Neuronal stem cell (in vitro differentiated cells): ENCODE measurements at regions not wholly inside any gene's neighbourhood (a gene's known extent, or its start where the extent isn't known, plus 50 kb on each side); places are given as distances from the start of the nearest gene placed in this dataset.
"Not testable (repeated sequence)": the region's sequence is repeated elsewhere in the genome, so short reads cannot be mapped to it uniquely, and the experiment has no call there.

ENCODE experiments used
- DNase-seq: peaks from one replicate; pipeline ENCODE4 v3.0.0-alpha.2; 2013; ENCODE audit warnings: low spot score
- H2AFZ ChIP-seq: one replicate; pipeline ENCODE4 v1.6.1; 2013; ENCODE audit warnings: mild to moderate bottlenecking, low read length, inconsistent platforms
- H2AK5ac ChIP-seq: 2 replicates; pipeline ENCODE4 v1.6.1; 2013; ENCODE audit warnings: low read depth, mild to moderate bottlenecking, inconsistent platforms, low read length, moderate library complexity, mixed read lengths
- H2BK120ac ChIP-seq: 2 replicates; pipeline ENCODE4 v1.6.1; 2013; ENCODE audit warnings: low read depth, mild to moderate bottlenecking, inconsistent platforms, low read length, moderate library complexity, mixed read lengths
- H2BK12ac ChIP-seq: one replicate; pipeline ENCODE4 v1.6.1; 2013; ENCODE audit warnings: low read length, inconsistent platforms
- H2BK15ac ChIP-seq: 2 replicates; pipeline ENCODE4 v1.6.1; 2013; ENCODE audit warnings: mild to moderate bottlenecking, low read length, inconsistent platforms, mixed read lengths
- H2BK5ac ChIP-seq: one replicate; pipeline ENCODE4 v1.6.1; 2013; ENCODE audit warnings: inconsistent platforms, mild to moderate bottlenecking, low read length, moderate library complexity
- H3K14ac ChIP-seq: one replicate; pipeline ENCODE4 v1.6.1; 2013; ENCODE audit warnings: low read length, inconsistent platforms
- H3K18ac ChIP-seq: 2 replicates; pipeline ENCODE4 v1.6.1; 2013; ENCODE audit warnings: low read length, inconsistent platforms
- H3K23ac ChIP-seq: 2 replicates; pipeline ENCODE4 v1.6.1; 2013; ENCODE audit warnings: low read depth, mild to moderate bottlenecking, mixed read lengths, low read length, inconsistent platforms; ENCODE audit not compliant: poor library complexity
- H3K27ac ChIP-seq: replicated peaks from 3 replicates; pipeline ENCODE4 v1.5.1; 2013; ENCODE audit warnings: low read length, inconsistent platforms
- H3K27me3 ChIP-seq, 3 experiments: 2 replicates each; pipeline ENCODE4 v1.6.1; 2013; ENCODE audit warnings: low read length in 3 of 3, mild to moderate bottlenecking in 2 of 3, inconsistent platforms in 1 of 3, low read depth in 1 of 3, mixed read lengths in 1 of 3, moderate library complexity in 1 of 3; ENCODE audit not compliant: control insufficient read depth in 3 of 3, insufficient read depth in 3 of 3
- H3K36me3 ChIP-seq, 2 donors: replicated peaks in 1 of 2; 2 replicates each; pipeline ENCODE4 v1.6.1; 2013; ENCODE audit warnings: low read length in 2 of 2; ENCODE audit not compliant: control insufficient read depth in 2 of 2, insufficient read depth in 2 of 2
- H3K4ac ChIP-seq: 2 replicates; pipeline ENCODE4 v1.6.1; 2013; ENCODE audit warnings: inconsistent platforms, mild to moderate bottlenecking, low read length, moderate library complexity
- H3K4me1 ChIP-seq, 2 donors: 1 replicate in 1 of 2; 2 replicates in 1 of 2; pipeline ENCODE4 v1.6.1; 2013; ENCODE audit warnings: low read length in 2 of 2, low read depth in 1 of 2; ENCODE audit not compliant: control insufficient read depth in 2 of 2, insufficient read depth in 1 of 2
- H3K4me2 ChIP-seq: one replicate; pipeline ENCODE4 v1.6.1; 2013; ENCODE audit warnings: mild to moderate bottlenecking, low read length, inconsistent platforms; ENCODE audit not compliant: insufficient read depth, poor library complexity, severe bottlenecking
- H3K4me3 ChIP-seq, 2 donors: 2 replicates each; pipeline ENCODE4 v1.5.1; 2013; ENCODE audit warnings: low read length in 2 of 2, mild to moderate bottlenecking in 2 of 2, inconsistent platforms in 1 of 2, moderate library complexity in 1 of 2
- H3K79me1 ChIP-seq: one replicate; pipeline ENCODE4 v1.6.1; 2013; ENCODE audit warnings: low read depth, mild to moderate bottlenecking, inconsistent platforms, low read length, moderate library complexity
- H3K9ac ChIP-seq: one replicate; pipeline ENCODE4 v1.6.1; 2013; ENCODE audit warnings: mild to moderate bottlenecking, low read depth, low read length, inconsistent platforms; ENCODE audit not compliant: poor library complexity
- H3K9me3 ChIP-seq, 2 donors: replicated peaks in 1 of 2; 2 replicates each; pipeline versions ENCODE3 to v1.6.1; 2013; ENCODE audit warnings: low read length in 2 of 2, mild to moderate bottlenecking in 2 of 2, inconsistent platforms in 1 of 2, low read depth in 1 of 2, mixed read lengths in 1 of 2, moderate library complexity in 1 of 2; ENCODE audit not compliant: control insufficient read depth in 2 of 2, insufficient read depth in 1 of 2
- H4K8ac ChIP-seq: one replicate; pipeline ENCODE4 v1.6.1; 2013; ENCODE audit warnings: low read depth, mild to moderate bottlenecking, inconsistent platforms, low read length, moderate library complexity
- H4K91ac ChIP-seq: one replicate; pipeline ENCODE4 v1.6.1; 2013; ENCODE audit warnings: low read length, low read depth, mild to moderate bottlenecking, inconsistent platforms; ENCODE audit not compliant: poor library complexity
- WGBS, 2 donors: extraction: QIAGEN DNeasy Blood & Tissue Kit; methylation state at CpG; one replicate each; pipeline ENCODE4 v1.1.7; 2013; ENCODE audit warnings: missing lambda C conversion rate in 2 of 2, mixed read lengths in 1 of 2; ENCODE audit not compliant: insufficient read length in 2 of 2, insufficient replicate concordance in 1 of 2; ENCODE audit errors: extremely low coverage in 2 of 2; 5-methylcytosine and 5-hydroxymethylcytosine counted together

GRCh38 chr7:32659853-32660252 is 164.6 kb downstream of the AVL9 start:
- Histone ChIP-seq H2BK120ac (no peak overlapping the region), H2BK15ac (no peak overlapping the region), H3K4ac (no peak overlapping the region), H2AK5ac (no peak overlapping the region), H4K91ac (no peak overlapping the region), H3K23ac (no peak overlapping the region), H2BK5ac (no peak overlapping the region), H2AFZ (no peak overlapping the region), H3K4me1 (peaks cover 2 to 5% of the 10 kb centered on the region in 2 donors), H3K27me3 (no peaks in the 10 kb centered on the region), H2BK12ac (no peak overlapping the region), H3K4me2 (no peak overlapping the region), H3K4me3 (no peak overlapping the region), H3K9me3 (no peaks in the 10 kb centered on the region), H3K79me1 (no peaks in the 10 kb centered on the region), H3K9ac (no peak overlapping the region), H3K18ac (no peak overlapping the region), H3K36me3 (no peaks in the 10 kb centered on the region), H3K14ac (no peak overlapping the region), H3K27ac (no peak overlapping the region), H4K8ac (no peak overlapping the region)
- WGBS, 2 donors: no CpG with 5 or more reads among the region's 9 CpGs
- DNase-seq: no peak

- Histone ChIP-seq H2AK5ac (no peak overlapping the region), H3K9me3 (no peaks in the 10 kb centered on the region), H3K4me2 (no peak overlapping the region)
These were observed 163.2 kb downstream of the AVL9 start for GRCh38 chr7:32658467-32658869.

GRCh38 chr7:32658034-32658433 is 162.7 kb downstream of the AVL9 start:
- no peak overlapping the region for H3K14ac ChIP-seq
- H2AK5ac ChIP-seq: no peak overlapping the region
- H3K4me1 ChIP-seq: no peaks in the 10 kb centered on the region
- H3K4ac ChIP-seq: no peak overlapping the region
- H3K79me1 ChIP-seq: no peaks in the 10 kb centered on the region
- H3K27me3 ChIP-seq: no peaks in the 10 kb centered on the region
- no peak overlapping the region for H2BK120ac ChIP-seq
- no peak overlapping the region for H2AFZ ChIP-seq
- no peak overlapping the region for H3K4me2 ChIP-seq
- no peak overlapping the region for H4K8ac ChIP-seq
- H3K18ac ChIP-seq: no peak overlapping the region
- no peak overlapping the region for H3K23ac ChIP-seq
- DNase-seq: no peak
- WGBS, 2 donors: no CpG with 5 or more reads among the region's 7 CpGs
- H2BK5ac ChIP-seq: no peak overlapping the region
- no peak overlapping the region for H3K27ac ChIP-seq
- H2BK12ac ChIP-seq: no peak overlapping the region
- H2BK15ac ChIP-seq: no peak overlapping the region
- H3K9me3 ChIP-seq: no peaks in the 10 kb centered on the region
- H4K91ac ChIP-seq: no peak overlapping the region
- no peak overlapping the region for H3K4me3 ChIP-seq
- H3K9ac ChIP-seq: no peak overlapping the region
- no peaks in the 10 kb centered on the region for H3K36me3 ChIP-seq

More at GRCh38 chr7:32658467-32658869, 163.2 kb downstream of the AVL9 start:
- H4K91ac ChIP-seq: no peak overlapping the region
- H3K36me3 ChIP-seq: no peaks in the 10 kb centered on the region
- no peak overlapping the region for H3K4ac ChIP-seq
- no peak overlapping the region for H2BK12ac ChIP-seq
- no peak for DNase-seq
- no peaks in the 10 kb centered on the region for H3K27me3 ChIP-seq
- H3K4me3 ChIP-seq: no peak overlapping the region
- no peak overlapping the region for H3K23ac ChIP-seq
- H2AFZ ChIP-seq: no peak overlapping the region
- no peaks in the 10 kb centered on the region for H3K79me1 ChIP-seq
- WGBS, 2 donors: no CpG with 5 or more reads among the region's 2 CpGs
- no peak overlapping the region for H3K18ac ChIP-seq
- H2BK120ac ChIP-seq: no peak overlapping the region
- no peak overlapping the region for H2BK15ac ChIP-seq
- H3K9ac ChIP-seq: no peak overlapping the region
- H2BK5ac ChIP-seq: no peak overlapping the region
- H3K27ac ChIP-seq: no peak overlapping the region
- peaks cover under 1% of the 10 kb centered on the region in 2 donors for H3K4me1 ChIP-seq
- H4K8ac ChIP-seq: no peak overlapping the region
- H3K14ac ChIP-seq: no peak overlapping the region

GRCh38 chr7:32654549-32654948 is 159.3 kb downstream of the AVL9 start:
- H3K23ac ChIP-seq, H2BK15ac ChIP-seq, H3K4me2 ChIP-seq, H4K91ac ChIP-seq, H3K27me3 ChIP-seq, H3K36me3 ChIP-seq, H3K18ac ChIP-seq, H2AK5ac ChIP-seq, DNase-seq, H2AFZ ChIP-seq, H3K9me3 ChIP-seq, H3K9ac ChIP-seq, H2BK120ac ChIP-seq, H3K4ac ChIP-seq, H3K79me1 ChIP-seq, H2BK12ac ChIP-seq, H3K4me3 ChIP-seq, H4K8ac ChIP-seq, H3K14ac ChIP-seq, H2BK5ac ChIP-seq, H3K4me1 ChIP-seq, H3K27ac ChIP-seq: not testable (repeated sequence)
- no CpG with 5 or more reads among the region's 1 CpG for WGBS, 2 donors
